H9 (cell line): ENCODE measurements at regions not wholly inside any gene's neighbourhood (a gene's known extent, or its start where the extent isn't known, plus 50 kb on each side); places are given as distances from the start of the nearest gene placed in this dataset.

ENCODE experiments used
- DNase-seq: peaks from one replicate; pipeline ENCODE4 v3.0.0-alpha.2; 2017
- H2AFZ ChIP-seq: one replicate; pipeline ENCODE4 v1.6.1; 2013; ENCODE audit warnings: mild to moderate bottlenecking, low read length, control low read depth, moderate library complexity
- H2AK5ac ChIP-seq: 2 replicates; pipeline ENCODE4 v1.6.1; 2013; ENCODE audit warnings: low read length, control low read depth, mixed read lengths; ENCODE audit not compliant: insufficient read length
- H2BK120ac ChIP-seq: one replicate; pipeline ENCODE4 v1.6.1; 2013; ENCODE audit warnings: low read depth, mild to moderate bottlenecking, low read length, control low read depth, inconsistent platforms; ENCODE audit not compliant: poor library complexity, severe bottlenecking
- H2BK12ac ChIP-seq: 2 replicates; pipeline ENCODE4 v1.6.1; 2013; ENCODE audit warnings: low read length, control low read depth, mixed read lengths, low read depth; ENCODE audit not compliant: insufficient read length
- H2BK15ac ChIP-seq: 2 replicates; pipeline ENCODE4 v1.6.1; 2013; ENCODE audit warnings: low read depth, low read length, control low read depth
- H2BK20ac ChIP-seq: one replicate; pipeline ENCODE4 v1.6.1; 2013; ENCODE audit warnings: low read depth, mild to moderate bottlenecking, low read length, control low read depth, inconsistent platforms; ENCODE audit not compliant: poor library complexity, severe bottlenecking
- H2BK5ac ChIP-seq: 2 replicates; pipeline ENCODE4 v1.6.1; 2013; ENCODE audit warnings: low read length, control low read depth, mixed read lengths; ENCODE audit not compliant: insufficient read length
- H3K14ac ChIP-seq: 2 replicates; pipeline ENCODE4 v1.6.1; 2013; ENCODE audit warnings: low read length, control low read depth; ENCODE audit not compliant: insufficient read depth
- H3K18ac ChIP-seq: 2 replicates; pipeline ENCODE4 v1.6.1; 2013; ENCODE audit warnings: low read depth, mild to moderate bottlenecking, mixed read lengths, low read length, control low read depth; ENCODE audit not compliant: insufficient read length
- H3K23ac ChIP-seq: 2 replicates; pipeline ENCODE4 v1.6.1; 2013; ENCODE audit warnings: low read length, control low read depth, mixed read lengths, low read depth; ENCODE audit not compliant: insufficient read length
- H3K23me2 ChIP-seq: 2 replicates; pipeline ENCODE4 v1.6.1; 2013; ENCODE audit warnings: low read depth, mild to moderate bottlenecking, mixed read lengths, low read length, control low read depth; ENCODE audit not compliant: insufficient read length, poor library complexity, severe bottlenecking
- H3K27ac ChIP-seq: 2 replicates; pipeline ENCODE4 v1.5.1; 2013; ENCODE audit warnings: low read length, control low read depth, mixed read lengths, low read depth; ENCODE audit not compliant: insufficient read length
- H3K27me3 ChIP-seq: 2 replicates; pipeline ENCODE4 v1.6.1; 2013; ENCODE audit warnings: low read length, control low read depth, inconsistent platforms; ENCODE audit not compliant: insufficient read depth
- H3K4ac ChIP-seq: 2 replicates; pipeline ENCODE4 v1.6.1; 2013; ENCODE audit warnings: low read depth, mild to moderate bottlenecking, control low read depth, inconsistent platforms, low read length, moderate library complexity
- H3K4me1 ChIP-seq: 2 replicates; pipeline ENCODE4 v1.6.1; 2013; ENCODE audit warnings: low read length, control low read depth, inconsistent platforms; ENCODE audit not compliant: insufficient read depth
- H3K4me2 ChIP-seq: 2 replicates; pipeline ENCODE4 v1.6.1; 2013; ENCODE audit warnings: low read length, control low read depth, mixed read lengths; ENCODE audit not compliant: insufficient read length, insufficient read depth
- H3K56ac ChIP-seq: 2 replicates; pipeline ENCODE4 v1.6.1; 2013; ENCODE audit warnings: low read depth, mild to moderate bottlenecking, mixed read lengths, low read length, control low read depth; ENCODE audit not compliant: insufficient read length
- H3K79me1 ChIP-seq: 2 replicates; pipeline ENCODE4 v1.6.1; 2013; ENCODE audit warnings: low read depth, mild to moderate bottlenecking, moderate library complexity, low read length, control low read depth, inconsistent platforms; ENCODE audit not compliant: insufficient read depth, poor library complexity, severe bottlenecking
- H3K79me2 ChIP-seq: 2 replicates; pipeline ENCODE4 v1.6.1; 2013; ENCODE audit warnings: low read length, control low read depth, inconsistent platforms; ENCODE audit not compliant: insufficient read depth
- H3K9ac ChIP-seq: 2 replicates; pipeline ENCODE4 v1.6.1; 2013; ENCODE audit warnings: low read length, control low read depth, mixed read lengths; ENCODE audit not compliant: insufficient read length; ENCODE audit errors: extremely low read depth
- H3K9me3 ChIP-seq: one replicate; pipeline ENCODE4 v1.6.1; 2013; ENCODE audit warnings: low read depth, low read length, inconsistent platforms; ENCODE audit not compliant: control insufficient read depth
- H3T11ph ChIP-seq: one replicate; pipeline ENCODE4 v1.6.1; 2013; ENCODE audit warnings: mild to moderate bottlenecking, low read length, control low read depth, inconsistent platforms
- H4K20me1 ChIP-seq: one replicate; pipeline ENCODE4 v1.6.1; 2013; ENCODE audit not compliant: control insufficient read depth, insufficient read length, insufficient read depth
- H4K5ac ChIP-seq: 2 replicates; pipeline ENCODE4 v1.6.1; 2013; ENCODE audit warnings: low read depth, mild to moderate bottlenecking, mixed read lengths, low read length, control low read depth; ENCODE audit not compliant: insufficient read length
- H4K8ac ChIP-seq: replicated peaks from 2 replicates; pipeline ENCODE4 v1.6.1; 2013; ENCODE audit warnings: low read length, control low read depth, mixed read lengths, low read depth; ENCODE audit not compliant: insufficient read length
- H4K91ac ChIP-seq: 2 replicates; pipeline ENCODE4 v1.6.1; 2013; ENCODE audit warnings: low read depth, mild to moderate bottlenecking, moderate library complexity, mixed read lengths, low read length, control low read depth; ENCODE audit not compliant: insufficient read length
- H3K27ac Mint-ChIP-seq, 3 experiments: 2 replicates in 2 of 3; 3 replicates in 1 of 3; pipeline ENCODE4 v1.8.0; 2020 to 2021; ENCODE audit warnings: mixed read lengths in 3 of 3, mild to moderate bottlenecking in 1 of 3, moderate library complexity in 1 of 3
- H3K27me3 Mint-ChIP-seq: 2 replicates; pipeline ENCODE4 v1.8.0; 2021; ENCODE audit warnings: low read depth, mild to moderate bottlenecking, moderate library complexity, mixed read lengths
- H3K36me3 Mint-ChIP-seq, 3 experiments: 2 replicates in 2 of 3; 3 replicates in 1 of 3; pipeline ENCODE4 v1.8.0; 2020 to 2021; ENCODE audit warnings: low read depth in 3 of 3, mixed read lengths in 3 of 3; ENCODE audit not compliant: insufficient read depth in 1 of 3
- H3K4me1 Mint-ChIP-seq, 2 experiments: 2 replicates each; pipeline ENCODE4 v1.8.0; 2020; ENCODE audit warnings: mixed read lengths in 2 of 2
- H3K4me3 Mint-ChIP-seq, 2 experiments: 2 replicates in 1 of 2; 3 replicates in 1 of 2; pipeline ENCODE4 v1.8.0; 2020 to 2021; ENCODE audit warnings: mild to moderate bottlenecking in 2 of 2, mixed read lengths in 2 of 2, moderate library complexity in 1 of 2
- H3K9me3 Mint-ChIP-seq, 2 experiments: 2 replicates in 1 of 2; 3 replicates in 1 of 2; pipeline ENCODE4 v1.8.0; 2020; ENCODE audit warnings: mild to moderate bottlenecking in 2 of 2, mixed read lengths in 2 of 2, moderate library complexity in 1 of 2
- TF ChIP-seq, protein P1 (sequence below): fragments of 200-600 bp; sonication (generic); conservative IDR thresholded peaks from 3 replicates; pipeline ENCODE4 v1.8.0; 2021; ENCODE audit warnings: antibody characterized with exemption, mild to moderate bottlenecking

- Histone ChIP-seq H3K23me2 (no peaks in the 10 kb centered on the region), H2BK5ac (no peak overlapping the region), H3K4me2 (no peak overlapping the region), H4K91ac (no peak overlapping the region), H3K79me2 (no peaks in the 10 kb centered on the region), H2BK20ac (no peak overlapping the region), H3K79me1 (no peaks in the 10 kb centered on the region), H3K4me1 (0 out of 2 replicates have a peak, but pooled peaks cover 2% of the 10 kb centered on the region), H4K8ac (no peak overlapping the region), H3K18ac (no peak overlapping the region), H3K9ac (no peak overlapping the region), H3K27me3 (no peaks in the 10 kb centered on the region), H3K4ac (no peak overlapping the region), H3K27ac (no peak overlapping the region), H3K9me3 (no peaks in the 10 kb centered on the region), H3K14ac (no peak overlapping the region), H3T11ph (no peak overlapping the region), H4K5ac (no peak overlapping the region), H4K20me1 (no peaks in the 10 kb centered on the region), H3K23ac (no peak overlapping the region), H2BK12ac (no peak overlapping the region), H3K56ac (no peak overlapping the region), H2BK120ac (no peak overlapping the region), H2AFZ (no peak overlapping the region), H2AK5ac (no peak overlapping the region), H2BK15ac (no peak overlapping the region)
- Mint-ChIP-seq H3K27me3 (no peaks in the 10 kb centered on the region), H3K36me3 (peaks cover 0 to 2% (median 0%) of the 10 kb centered on the region in 3 experiments; a peak in 2 of 7 replicates), H3K27ac (0 out of 7 replicates have a peak overlapping the region, but pooled peaks of 2 of the 3 experiments have one; percentile 12 to 14), H3K4me1 (peaks cover 54 to 56% of the 10 kb centered on the region in 2 experiments), H3K4me3 (no peak overlapping the region), H3K9me3 (no peaks in the 10 kb centered on the region)
- DNase-seq = no peak
- TF ChIP-seq, protein P1, sequence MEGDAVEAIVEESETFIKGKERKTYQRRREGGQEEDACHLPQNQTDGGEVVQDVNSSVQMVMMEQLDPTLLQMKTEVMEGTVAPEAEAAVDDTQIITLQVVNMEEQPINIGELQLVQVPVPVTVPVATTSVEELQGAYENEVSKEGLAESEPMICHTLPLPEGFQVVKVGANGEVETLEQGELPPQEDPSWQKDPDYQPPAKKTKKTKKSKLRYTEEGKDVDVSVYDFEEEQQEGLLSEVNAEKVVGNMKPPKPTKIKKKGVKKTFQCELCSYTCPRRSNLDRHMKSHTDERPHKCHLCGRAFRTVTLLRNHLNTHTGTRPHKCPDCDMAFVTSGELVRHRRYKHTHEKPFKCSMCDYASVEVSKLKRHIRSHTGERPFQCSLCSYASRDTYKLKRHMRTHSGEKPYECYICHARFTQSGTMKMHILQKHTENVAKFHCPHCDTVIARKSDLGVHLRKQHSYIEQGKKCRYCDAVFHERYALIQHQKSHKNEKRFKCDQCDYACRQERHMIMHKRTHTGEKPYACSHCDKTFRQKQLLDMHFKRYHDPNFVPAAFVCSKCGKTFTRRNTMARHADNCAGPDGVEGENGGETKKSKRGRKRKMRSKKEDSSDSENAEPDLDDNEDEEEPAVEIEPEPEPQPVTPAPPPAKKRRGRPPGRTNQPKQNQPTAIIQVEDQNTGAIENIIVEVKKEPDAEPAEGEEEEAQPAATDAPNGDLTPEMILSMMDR = no peak
These were observed 437.0 kb downstream of the KLF12 start for GRCh38 chr13:73697166-73697565.
